Omental fat pad (tissue), 3 donors: ENCODE measurements at regions not wholly inside any gene's neighbourhood (a gene's known extent, or its start where the extent isn't known, plus 50 kb on each side); places are given as distances from the start of the nearest gene placed in this dataset.

Source experiments
- ATAC-seq: fragments of 150-250 bp; one replicate; pipeline ENCODE4 v1.9.1; 2016; ENCODE audit warnings: mild to moderate bottlenecking, moderate library complexity; ENCODE audit not compliant: low FRiP score
- DNase-seq: peaks from one replicate; pipeline ENCODE4 v3.0.0-alpha.2; 2019; ENCODE audit warnings: low spot score
- TF ChIP-seq, protein P1 (sequence below), 3 donors: fragments of 450-650 bp; IDR thresholded peaks; one replicate each; pipeline ENCODE4 v1.5.1; 2016 to 2017; ENCODE audit warnings: antibody characterized with exemption in 3 of 3, mild to moderate bottlenecking in 3 of 3, moderate library complexity in 2 of 3

DNA sequence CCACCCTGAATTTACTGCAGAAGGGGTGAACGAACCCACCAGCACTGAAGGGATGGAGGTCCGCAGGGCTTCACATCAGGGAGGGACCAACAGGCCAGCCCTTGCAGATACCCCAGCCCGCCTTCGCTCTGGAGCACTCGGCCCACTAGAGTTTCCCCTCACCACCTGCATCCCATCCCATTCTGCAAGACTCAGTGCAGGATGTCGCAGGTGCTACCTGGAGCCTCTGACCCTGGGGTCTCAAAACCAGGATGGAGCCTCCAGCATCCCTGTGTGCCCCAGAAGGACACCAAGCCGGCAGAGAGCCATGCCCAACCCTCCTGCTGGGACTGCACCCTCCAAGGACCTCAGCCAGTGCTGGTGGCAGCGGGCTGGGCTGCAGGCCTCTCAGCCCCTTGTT lies 57.6 kb upstream of the ADRA2C start:
- no peak for ATAC-seq
- TF ChIP-seq, protein P1, sequence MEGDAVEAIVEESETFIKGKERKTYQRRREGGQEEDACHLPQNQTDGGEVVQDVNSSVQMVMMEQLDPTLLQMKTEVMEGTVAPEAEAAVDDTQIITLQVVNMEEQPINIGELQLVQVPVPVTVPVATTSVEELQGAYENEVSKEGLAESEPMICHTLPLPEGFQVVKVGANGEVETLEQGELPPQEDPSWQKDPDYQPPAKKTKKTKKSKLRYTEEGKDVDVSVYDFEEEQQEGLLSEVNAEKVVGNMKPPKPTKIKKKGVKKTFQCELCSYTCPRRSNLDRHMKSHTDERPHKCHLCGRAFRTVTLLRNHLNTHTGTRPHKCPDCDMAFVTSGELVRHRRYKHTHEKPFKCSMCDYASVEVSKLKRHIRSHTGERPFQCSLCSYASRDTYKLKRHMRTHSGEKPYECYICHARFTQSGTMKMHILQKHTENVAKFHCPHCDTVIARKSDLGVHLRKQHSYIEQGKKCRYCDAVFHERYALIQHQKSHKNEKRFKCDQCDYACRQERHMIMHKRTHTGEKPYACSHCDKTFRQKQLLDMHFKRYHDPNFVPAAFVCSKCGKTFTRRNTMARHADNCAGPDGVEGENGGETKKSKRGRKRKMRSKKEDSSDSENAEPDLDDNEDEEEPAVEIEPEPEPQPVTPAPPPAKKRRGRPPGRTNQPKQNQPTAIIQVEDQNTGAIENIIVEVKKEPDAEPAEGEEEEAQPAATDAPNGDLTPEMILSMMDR (IDR thresholded peaks at IDR 0.05), result no peak
- DNase-seq, result no peak

DNA sequence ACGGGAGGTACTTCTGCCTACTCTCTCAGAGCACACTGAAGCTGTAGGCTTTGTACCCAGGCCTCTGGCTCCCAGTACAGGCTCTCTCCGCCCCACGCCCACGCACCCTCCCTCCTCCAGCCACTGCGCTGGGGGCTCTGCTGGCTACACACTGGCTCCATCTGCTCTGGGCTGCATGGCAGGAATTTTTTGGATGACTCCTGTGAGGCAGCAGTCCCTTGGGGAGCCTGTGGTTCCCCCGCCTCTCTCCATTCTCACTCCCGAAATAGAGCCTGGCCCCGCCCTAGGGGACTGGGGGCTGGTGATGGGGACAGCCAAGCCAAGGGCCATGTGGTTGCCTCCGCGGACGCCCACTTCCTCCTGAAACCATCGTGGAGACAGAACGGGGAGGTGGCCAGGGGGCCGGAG lies 58.1 kb upstream of the ADRA2C start:
- no peak for DNase-seq
- ATAC-seq, result no peak

DNA sequence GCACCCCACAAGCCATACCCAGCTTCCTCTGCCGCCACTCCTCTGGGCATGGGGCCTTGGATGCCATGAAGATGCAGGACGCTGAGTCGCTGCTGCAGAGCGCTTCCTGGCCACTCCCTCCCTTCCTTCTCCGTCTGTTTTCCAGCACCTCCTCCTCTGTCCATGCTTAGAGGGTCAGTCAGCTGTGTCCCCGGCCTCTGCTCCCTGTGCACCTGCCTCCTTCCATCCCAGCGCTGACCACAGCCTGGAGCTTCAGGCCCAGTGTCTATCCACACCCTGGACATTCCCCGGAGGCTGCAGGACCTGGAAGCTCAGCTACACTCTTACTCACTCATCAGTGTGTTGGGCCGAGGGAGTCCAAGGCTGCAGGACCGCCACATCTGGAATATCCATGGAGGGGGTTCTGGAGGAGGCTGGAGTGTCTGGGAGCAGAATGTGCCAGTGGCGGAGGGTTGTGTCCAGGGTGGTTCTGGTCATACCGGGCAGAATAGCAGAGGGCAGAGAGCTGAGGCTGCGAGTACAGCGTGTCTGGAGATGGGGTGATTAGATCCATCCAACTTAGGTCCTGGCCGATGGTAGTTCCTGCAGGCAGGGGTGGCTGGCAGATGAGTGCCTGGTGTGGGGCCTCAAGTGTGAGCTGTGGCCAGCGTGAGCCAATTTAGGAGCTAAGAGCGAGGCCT lies 58.6 kb upstream of the ADRA2C start:
- TF ChIP-seq, protein P1 (IDR thresholded peaks at IDR 0.05), result no peak
- no peak for ATAC-seq
- DNase-seq, result no peak

More for the DNA sequence above, 58.1 kb upstream of the ADRA2C start:
- TF ChIP-seq, protein P1 (IDR thresholded peaks at IDR 0.05), result no peak

DNA sequence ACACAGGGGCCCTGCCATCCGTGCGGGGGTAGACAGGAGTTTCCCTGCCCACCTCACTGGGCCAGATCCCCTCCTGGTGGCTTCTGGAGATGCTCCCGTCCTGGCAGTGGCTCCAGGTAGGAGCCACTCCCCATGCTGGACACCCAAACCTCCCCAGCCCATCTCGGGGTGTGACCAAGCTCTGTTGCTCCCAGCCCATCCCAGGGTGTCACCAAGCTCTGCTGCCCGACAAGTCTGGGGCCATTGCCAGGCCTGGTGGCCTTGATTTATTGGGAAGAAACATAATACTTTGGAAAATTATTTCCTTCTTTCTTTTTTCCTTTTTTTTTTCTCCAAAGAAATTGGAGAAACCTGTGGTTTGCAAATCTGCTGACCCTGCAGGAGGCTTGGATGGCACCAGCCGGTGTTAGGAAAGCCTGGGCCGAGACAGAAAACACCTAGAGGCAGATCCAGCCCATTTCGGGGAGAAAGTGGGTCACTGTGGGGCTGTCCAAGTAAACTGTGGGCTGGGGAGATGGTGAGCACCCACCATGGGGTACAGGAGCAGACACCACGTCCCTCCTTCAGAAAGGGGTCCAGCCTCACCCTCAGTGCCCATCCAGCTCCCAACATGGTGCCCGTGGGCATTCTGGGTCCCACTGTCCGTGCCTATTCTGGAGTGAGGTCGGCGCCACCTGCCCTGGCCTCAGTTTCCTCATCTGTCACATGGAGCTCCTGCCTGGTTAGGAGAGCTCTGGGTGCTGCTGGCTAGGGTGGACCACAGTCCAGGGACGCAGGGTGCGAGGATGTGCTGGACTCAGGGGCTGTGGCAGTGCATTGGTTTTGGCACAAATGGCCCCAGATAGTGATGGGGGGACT lies 59.4 kb upstream of the ADRA2C start:
- no peak for DNase-seq
- TF ChIP-seq, protein P1 (IDR thresholded peaks at IDR 0.05), result no peak
- ATAC-seq, result no peak

DNA sequence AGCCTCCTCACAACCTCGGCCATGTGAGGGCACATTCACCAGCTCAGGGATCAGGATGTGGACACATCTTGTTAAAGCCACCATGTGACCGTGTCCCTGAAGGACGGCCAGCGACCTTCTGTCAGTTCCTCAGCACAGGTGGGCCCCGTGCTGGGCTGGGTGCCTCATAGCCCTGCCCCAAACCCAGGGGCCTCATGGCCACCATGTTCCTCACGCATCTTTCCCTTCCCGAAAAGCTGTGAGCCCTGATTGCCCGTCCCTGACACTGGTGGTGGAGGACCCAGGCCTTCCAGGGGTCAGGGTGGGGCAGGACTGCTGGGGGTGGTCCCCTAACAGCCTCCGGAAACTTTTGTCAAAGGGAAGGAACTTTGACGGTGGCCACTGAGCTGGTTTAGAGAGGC lies 60.1 kb upstream of the ADRA2C start:
- ATAC-seq (no peak), DNase-seq (no peak)
- TF ChIP-seq, protein P1 (IDR thresholded peaks at IDR 0.05), result no peak

DNA sequence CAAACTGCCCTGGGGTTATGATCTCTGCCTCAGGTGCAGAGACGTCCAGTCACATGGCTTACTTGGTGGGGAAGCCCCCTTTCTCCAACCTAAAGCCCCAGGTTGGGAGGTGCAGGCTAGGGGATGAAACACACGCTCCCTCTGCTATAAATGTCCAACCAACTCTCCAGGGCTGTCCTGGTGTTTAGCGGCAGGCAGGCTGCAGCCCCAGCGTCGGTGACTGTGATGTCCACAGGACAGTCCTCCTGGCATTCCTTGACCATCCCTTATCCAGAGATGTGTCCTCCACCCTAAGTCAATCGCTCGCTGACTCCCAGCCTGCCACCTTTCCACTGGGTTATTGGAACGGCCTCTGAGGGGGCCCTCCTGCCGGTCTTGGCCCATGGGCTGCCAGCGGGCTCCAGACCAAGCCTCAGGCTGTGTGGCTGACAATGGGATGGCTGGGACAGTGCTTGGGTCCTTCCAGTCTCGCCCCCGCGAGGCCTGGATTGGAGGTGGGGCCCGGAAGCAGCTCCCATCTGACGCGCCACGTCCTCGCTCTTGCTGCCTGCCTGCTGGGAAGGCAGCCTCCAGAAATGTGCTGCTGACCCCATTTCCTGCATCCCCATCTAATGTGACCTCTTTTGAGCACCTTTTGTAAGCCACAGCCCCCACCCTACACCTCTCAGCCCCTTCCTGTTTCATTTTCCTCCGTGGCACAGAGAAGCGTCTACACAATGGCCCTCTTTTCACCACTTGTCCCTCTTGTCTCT lies 60.8 kb upstream of the ADRA2C start:
- ATAC-seq (no peak), DNase-seq (no peak)
- TF ChIP-seq, protein P1 (IDR thresholded peaks at IDR 0.05), result no peak
